Activated CD4-positive, alpha-beta T cell treated with anti-CD3 and anti-CD28 coated beads, Interleukin-2, amount 50 U/mL, for 4 hours (primary cell): ENCODE measurements at regions not wholly inside any gene's neighbourhood (a gene's known extent, or its start where the extent isn't known, plus 50 kb on each side); places are given as distances from the start of the nearest gene placed in this dataset.

Experiments
- DNase-seq, 2 experiments: peaks; one replicate each; pipeline ENCODE4 v3.0.0-alpha.2; 2020

GRCh38 chr3:24944805-24945520 is 450.3 kb upstream of the THRB start:
- no peak for DNase-seq

- no peak for DNase-seq
Measured at GRCh38 chr3:24945563-24945962, 450.9 kb upstream of the THRB start.

GRCh38 chr3:24947103-24947502 is 452.5 kb upstream of the THRB start:
- DNase-seq = no peak

- no peak for DNase-seq
Measured at GRCh38 chr3:24951180-24951579, 456.5 kb upstream of the THRB start.

GRCh38 chr3:24952388-24952787 is 457.7 kb upstream of the THRB start:
- no peak for DNase-seq

GRCh38 chr3:24953060-24953771 is 458.6 kb upstream of the THRB start:
- DNase-seq = no peak

- no peak for DNase-seq
Measured at GRCh38 chr3:24956613-24957012, 462.0 kb upstream of the THRB start.

GRCh38 chr3:24958271-24958670 is 463.6 kb upstream of the THRB start:
- DNase-seq = no peak

- no peak for DNase-seq
Measured at GRCh38 chr3:24958910-24959447, 464.3 kb upstream of the THRB start.

- no peak for DNase-seq
Measured at GRCh38 chr3:24963762-24964625, 464.1 kb upstream of the RARB start.

GRCh38 chr3:24965706-24966385 is 462.2 kb upstream of the RARB start:
- DNase-seq = no peak

- no peak for DNase-seq
Measured at GRCh38 chr3:24968036-24968435, 460.0 kb upstream of the RARB start.

- DNase-seq = no peak
Measured at GRCh38 chr3:24972491-24972890, 455.6 kb upstream of the RARB start.

GRCh38 chr3:24981309-24981708 is 446.8 kb upstream of the RARB start:
- no peak for DNase-seq

- no peak for DNase-seq
Measured at GRCh38 chr3:24981924-24982323, 446.1 kb upstream of the RARB start.

GRCh38 chr3:24985668-24986067 is 442.4 kb upstream of the RARB start:
- no peak for DNase-seq

GRCh38 chr3:24986612-24987011 is 441.5 kb upstream of the RARB start:
- no peak for DNase-seq

GRCh38 chr3:24999357-24999756 is 428.7 kb upstream of the RARB start:
- DNase-seq = no peak

GRCh38 chr3:25000971-25001591 is 427.0 kb upstream of the RARB start:
- no peak for DNase-seq

GRCh38 chr3:25002052-25002451 is 426.0 kb upstream of the RARB start:
- no peak for DNase-seq

- DNase-seq = no peak
Measured at GRCh38 chr3:25007974-25008658, 419.9 kb upstream of the RARB start.

GRCh38 chr3:25009665-25010064 is 418.4 kb upstream of the RARB start:
- DNase-seq = no peak
